ENCODE measurements at regions not wholly inside any gene's neighbourhood (a gene's known extent, or its start where the extent isn't known, plus 50 kb on each side); places are given as distances from the start of the nearest gene placed in this dataset.

GRCh38 chr13:50124536-50125303 lies 109.5 kb downstream of the KCNRG start:
- TF ChIP-seq CTCF (IDR thresholded peaks at IDR 0.05) (no peak), POLR2A (IDR thresholded peaks at IDR 0.05) (peak in 2 of 3 donors; percentile 45 to 53)

All from body of pancreas (tissue), 4 donors.